Left forelimb (tissue), 1 donor: ENCODE measurements at regions not wholly inside any gene's neighbourhood (a gene's known extent, or its start where the extent isn't known, plus 50 kb on each side); places are given as distances from the start of the nearest gene placed in this dataset.

ENCODE experiments used
- DNase-seq: peaks from one replicate; pipeline ENCODE4 v3.0.0-alpha.2; 2018; ENCODE audit warnings: low spot score

DNA sequence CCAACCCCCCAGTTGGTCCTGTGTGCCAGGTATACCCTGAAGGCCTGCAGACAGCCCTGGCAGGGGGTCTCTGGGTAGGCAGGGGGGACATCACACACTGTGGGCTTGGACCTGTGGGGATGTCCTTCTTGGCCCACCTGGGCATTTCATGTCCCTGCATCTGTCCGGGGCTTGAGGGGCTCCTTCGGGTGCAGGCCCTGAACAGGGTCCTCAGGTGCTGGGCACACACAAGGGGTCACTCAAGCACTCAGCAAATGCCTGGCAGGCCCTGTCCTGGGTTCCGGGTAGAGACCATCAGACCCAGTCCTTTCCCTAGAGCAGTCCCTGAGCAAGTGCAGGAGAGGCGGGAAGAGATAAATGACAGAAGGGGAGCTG, 70.5 kb upstream of the WNT11 start:
- DNase-seq: no peak

DNA sequence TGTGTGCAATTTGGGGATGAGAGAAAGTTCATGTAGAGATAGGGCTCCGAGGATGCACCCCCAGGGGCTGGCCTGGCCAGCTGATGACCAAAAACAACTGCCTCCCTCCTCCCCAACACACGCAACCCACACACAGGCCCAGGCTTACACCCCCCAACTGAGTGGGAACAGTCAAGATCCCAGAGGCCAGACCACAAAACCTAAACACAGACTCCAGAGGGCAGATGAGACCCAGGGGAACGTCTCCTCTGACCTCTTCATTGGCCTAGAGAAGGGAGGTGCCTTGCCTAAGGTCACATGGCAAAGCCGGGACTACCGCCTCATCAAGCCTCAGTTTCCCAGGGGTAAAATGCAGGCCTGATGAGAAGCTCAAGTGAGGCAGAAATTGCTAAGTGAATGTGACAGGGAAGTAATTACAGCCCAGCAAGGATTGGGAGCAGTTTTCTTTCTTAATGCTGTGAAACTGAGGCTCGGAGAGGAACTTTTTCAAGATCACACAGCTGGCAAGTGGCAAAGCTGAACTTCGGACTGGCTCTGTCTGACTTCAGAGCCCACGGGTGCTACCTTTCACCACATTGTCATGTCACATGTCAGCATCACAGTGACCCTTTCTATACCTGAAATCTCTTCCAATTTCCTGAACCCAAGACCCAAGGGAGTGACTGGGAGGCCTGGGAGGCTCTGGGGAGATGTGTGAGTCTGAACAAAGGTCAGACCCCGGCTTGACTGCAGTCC, 69.9 kb upstream of the WNT11 start:
- DNase-seq: no peak

DNA sequence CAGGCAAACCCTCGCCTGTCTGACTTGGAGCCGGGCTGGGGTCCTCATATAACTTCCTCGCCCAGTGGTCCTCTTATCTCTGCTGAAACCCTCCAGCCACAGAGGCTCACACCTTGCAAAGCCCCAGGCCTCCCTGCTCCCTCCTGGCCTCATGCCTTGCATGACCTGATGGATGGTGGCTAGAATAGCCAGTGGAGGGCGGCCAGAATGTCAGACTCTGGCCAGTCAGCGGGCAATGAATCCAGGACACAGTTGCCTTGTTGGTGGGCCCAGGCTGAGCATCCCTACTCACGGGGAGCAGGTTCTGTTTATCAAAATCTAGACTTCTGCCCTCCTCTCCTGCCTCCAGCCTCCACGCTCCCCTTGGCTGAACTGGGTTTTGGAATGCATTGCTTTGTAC, 69.1 kb upstream of the WNT11 start:
- no peak for DNase-seq

DNA sequence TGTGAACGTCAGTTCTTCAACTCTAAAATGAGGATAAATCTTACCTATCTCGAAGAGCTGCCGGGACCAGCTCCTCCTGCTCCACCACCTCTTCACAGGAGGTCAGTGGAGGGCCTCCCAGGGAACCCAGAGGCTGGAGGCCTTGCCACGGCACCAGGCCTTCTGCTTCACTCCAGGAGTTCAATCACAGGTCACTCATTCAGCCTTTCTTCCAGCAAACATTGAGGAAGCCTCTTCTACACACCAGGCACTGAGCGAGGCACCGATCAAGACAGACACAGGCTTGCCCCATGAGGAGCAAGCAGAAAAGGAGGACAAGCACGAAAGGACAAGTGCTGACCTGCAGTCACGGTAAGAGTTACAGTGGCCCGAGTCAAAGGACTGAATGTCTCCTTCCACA, 64.8 kb upstream of the WNT11 start:
- DNase-seq: no peak

DNA sequence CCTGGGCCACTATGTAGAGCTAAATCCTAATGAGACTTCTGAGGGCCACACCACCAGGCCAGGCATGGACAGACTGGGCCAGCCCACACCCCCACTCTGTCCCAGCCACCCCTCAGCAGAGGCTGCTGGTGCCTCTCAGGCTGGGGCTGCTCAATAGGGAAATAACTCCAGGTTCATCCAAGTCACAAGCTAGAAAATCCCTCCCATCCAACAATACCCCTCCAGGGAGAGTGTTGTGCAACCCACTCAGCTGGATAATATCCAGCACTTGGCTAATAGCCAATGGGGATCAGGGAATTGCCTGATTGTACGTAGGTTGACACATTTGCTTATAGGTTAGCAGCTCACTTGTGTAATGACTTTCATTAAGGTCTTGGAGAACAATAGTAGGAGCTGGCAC, 64.1 kb upstream of the WNT11 start:
- DNase-seq: no peak

DNA sequence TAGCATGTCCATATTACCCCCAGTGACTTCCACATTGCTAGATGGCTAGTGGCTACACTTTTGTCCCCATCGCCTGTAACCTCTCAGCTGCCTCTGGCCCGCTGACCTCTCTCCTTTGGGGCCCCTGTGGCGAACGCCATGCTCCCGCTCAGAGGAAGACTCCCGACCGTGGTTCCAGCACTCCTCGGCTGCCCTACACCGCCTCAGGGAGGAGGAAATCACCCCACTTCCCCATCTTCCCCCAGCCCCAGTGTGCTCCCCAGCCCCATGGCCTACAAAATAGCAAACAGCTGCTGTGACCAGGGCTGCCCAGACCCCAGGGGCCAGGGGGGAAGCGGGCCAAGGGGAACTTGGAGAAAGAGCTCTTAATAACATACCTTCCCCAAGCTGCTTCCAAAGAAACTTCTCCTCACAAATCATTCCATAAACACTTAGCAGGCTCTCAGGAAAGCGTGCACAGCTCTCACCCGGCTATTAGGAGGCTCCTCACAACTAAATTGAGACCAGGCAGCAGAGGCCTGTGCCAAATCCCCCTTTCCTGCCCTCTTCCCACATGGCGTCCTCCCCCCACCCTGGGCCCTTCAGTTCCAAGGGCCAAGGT, 63.5 kb upstream of the WNT11 start:
- peak; percentile 84 for DNase-seq

DNA sequence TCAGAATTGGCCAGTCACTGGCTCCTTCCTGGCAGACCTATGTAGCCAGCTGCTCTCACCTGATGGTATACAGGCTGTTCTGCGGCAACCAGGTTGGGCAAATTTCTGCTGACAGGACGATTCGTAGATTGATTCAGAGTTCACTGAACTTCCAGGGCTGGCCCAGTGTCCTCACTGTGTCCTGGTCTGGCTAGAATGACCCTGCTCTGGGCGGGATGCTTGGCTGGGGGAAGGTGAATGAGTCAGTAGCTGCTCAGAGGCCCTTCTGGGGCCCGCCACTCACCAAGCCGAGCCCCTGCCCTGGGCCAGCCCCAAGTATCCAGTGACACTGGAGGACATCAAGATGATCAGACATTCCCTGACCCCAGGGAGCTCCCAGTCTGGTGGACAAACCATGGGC, 62.9 kb upstream of the WNT11 start:
- DNase-seq: no peak

DNA sequence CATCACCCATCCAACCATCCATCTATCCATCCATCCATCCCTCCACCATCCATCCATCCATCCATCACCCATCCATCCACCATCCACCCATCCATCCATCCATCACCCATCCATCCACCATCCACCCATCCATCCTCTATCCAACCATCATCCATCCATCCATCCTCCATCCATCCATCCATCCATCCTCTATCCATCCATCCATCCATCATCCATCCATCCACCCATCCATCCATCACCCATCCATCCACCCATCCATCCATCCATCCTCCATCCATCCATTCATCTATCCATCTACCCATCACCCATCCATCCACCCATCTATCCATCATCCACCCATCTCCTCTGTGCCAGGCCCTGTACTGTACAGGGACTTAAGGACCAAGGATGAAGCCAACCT, 62.2 kb upstream of the WNT11 start:
- no peak for DNase-seq

DNA sequence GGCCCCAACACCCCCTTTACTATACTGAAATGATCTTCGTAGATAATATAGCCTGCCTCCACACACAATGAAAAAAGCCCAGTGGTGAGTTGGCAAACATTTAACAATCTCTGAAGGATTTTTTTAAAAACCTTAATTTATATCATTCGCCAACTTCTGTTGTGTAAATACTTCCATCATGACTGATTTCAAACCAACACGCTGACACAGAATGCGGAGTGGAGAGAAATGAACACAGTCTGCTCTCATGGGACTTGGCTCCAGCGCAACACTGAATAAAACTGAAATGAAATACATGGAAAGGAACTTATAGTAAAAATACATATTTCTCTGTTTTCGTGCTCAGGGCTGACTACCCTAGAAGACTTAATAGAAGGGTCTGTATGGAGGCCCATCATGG, 61.3 kb upstream of the WNT11 start:
- no peak for DNase-seq

DNA sequence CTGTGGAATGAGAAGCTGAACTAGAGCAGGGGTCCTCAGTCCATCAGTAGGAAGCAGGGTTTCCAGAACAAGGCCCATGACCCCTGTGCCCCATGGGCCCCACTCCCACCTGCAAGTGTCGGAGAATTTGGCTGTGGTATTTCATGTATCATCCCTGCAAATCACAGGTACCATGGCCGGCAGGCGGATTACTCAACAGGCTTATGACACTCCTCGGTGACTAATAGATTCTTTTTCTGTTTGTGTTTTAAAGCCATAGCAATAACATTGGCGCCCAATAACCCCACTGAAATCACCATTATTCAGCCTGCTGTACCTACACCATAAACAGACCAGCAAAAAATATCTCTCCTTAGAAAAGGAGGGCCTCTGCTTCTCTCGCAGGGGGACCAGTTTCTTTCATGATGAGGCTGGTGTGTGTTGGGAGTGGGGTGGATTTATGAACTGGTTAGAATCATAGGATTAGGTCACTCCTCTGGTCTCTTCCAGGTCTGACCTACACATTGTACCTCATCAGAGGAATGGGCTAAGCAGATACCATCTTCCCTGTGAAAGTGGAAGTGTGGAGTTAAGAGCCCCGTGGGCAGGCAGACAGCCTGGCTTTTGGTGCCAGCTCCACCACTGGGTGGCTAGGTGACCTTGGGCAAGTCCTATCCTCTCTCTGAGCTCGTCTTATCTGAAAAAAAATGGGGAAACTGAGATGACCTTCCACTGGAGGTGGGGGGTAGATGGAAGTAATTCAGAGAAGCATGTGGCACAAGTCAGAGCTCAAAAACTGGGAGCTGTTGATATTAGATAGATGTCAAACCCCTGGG, 60.2 kb upstream of the WNT11 start:
- DNase-seq: no peak

DNA sequence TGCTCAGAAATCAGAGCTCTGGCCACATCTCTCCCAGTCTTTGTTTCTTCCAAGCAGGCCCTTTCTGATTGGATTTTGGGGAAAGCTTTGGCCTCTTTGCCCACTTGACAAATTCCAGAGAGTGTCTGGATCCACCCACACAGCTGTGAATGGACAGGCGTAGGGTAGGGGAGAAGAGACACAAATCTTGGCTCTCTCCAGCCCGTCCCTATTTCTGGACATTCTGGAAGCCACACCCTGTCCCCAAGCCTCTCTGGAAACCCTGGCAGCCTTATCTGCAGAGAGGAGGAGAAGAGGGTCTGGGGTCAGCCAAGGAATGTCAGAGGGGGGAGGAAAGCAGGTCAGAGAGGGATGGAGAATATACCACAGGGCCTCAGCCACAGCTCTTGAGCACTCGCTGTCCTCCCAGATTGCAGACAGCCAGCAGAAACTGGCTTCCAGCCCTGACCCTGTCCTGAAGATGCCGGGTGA, 59.5 kb upstream of the WNT11 start:
- DNase-seq: no peak

DNA sequence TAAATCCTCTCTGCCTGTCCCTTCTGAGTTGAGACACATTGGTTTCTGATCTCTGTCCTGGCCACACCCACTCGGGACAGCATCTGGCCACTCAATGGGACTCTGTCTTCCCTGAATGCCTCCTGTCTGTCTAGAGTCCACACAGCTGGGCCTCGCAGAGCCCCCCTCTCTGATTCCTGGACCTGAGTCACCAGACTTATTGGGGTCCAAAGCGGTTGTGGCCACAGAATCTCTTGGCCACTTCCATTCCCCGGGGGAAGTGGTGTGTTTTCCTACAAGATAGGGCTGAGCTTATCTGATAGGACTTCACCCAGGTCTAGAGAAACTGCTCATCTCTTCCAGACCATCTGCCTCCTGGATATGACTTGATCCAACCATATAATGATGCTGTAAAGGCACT, 57.4 kb upstream of the WNT11 start:
- DNase-seq: no peak

DNA sequence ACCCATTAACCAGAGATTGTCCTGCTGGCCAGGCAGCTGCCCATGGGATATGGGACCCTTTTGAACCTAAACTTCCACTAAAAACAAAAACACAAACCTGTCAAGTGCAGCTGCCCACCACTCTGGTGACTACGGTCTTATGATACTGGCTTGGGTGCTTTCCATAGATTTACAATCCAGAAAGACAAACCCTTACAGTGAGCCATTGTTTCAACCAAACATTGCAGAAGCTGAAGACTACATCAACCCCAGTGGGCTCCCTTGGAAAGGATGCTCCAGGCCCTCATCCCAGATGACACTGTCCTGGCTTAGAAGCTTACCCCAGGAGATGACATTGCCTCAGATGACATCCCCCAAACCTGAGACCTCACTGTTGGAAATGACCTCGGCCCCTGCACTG, 56.9 kb upstream of the WNT11 start:
- DNase-seq: no peak

DNA sequence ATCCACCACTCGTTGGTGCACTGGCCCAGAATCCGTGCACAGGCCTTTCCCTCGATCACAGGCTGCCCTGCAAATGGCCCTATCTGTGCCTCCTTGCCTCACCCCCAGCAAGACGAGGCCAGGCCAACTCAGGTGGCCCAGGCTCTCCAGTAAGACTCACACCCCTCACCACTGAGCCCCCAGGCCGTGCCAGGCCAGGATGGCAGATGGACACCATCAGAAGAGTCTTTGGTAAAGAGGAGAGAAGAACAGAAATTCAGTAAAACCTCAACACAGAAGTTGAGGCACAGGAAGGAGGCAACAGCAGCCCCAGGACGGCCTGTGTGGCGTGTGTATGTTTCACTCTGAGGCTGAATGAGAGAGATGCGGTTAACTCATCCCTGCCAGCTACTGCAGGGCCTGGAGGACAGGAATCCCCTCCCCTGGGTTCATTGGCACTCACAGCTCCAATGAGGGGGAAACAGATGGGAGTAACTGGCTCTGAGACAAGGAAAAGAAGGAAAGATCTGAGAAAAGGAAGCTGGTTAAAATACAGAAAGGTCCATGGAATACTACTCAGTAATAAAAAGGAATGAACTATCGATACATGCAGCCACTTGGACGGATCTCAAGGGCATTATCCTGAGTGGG, 54.1 kb upstream of the WNT11 start:
- DNase-seq: no peak

DNA sequence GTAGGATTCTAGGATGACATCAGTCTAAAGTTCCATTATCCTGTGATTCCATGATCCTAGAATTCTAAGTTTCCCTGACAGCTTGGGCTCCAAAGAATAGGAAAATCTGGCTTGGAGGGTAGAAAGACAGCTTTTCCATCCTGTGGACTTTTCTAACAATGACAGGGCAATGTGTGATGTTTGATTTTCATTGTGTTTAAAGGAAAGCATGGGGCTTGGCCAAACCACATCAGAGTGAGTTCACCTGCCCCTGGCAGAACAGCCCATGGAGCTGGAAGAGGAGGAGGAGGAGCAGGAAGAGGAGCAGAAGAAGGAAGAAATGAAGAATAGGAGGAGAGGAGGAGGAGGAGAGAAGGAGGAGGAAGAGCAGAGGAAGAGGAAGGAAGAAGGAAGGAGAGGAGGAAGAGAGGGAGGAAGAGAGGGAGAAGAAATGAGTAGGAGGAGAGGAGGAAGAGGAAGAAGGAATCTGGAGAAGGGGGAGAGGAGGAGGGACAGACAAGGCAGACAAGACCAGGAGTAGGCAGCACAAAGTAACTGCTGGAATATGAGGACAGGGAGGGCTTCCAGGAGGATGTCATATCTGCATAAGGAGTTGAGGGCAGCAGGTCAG, 53.1 kb upstream of the WNT11 start:
- DNase-seq: no peak

DNA sequence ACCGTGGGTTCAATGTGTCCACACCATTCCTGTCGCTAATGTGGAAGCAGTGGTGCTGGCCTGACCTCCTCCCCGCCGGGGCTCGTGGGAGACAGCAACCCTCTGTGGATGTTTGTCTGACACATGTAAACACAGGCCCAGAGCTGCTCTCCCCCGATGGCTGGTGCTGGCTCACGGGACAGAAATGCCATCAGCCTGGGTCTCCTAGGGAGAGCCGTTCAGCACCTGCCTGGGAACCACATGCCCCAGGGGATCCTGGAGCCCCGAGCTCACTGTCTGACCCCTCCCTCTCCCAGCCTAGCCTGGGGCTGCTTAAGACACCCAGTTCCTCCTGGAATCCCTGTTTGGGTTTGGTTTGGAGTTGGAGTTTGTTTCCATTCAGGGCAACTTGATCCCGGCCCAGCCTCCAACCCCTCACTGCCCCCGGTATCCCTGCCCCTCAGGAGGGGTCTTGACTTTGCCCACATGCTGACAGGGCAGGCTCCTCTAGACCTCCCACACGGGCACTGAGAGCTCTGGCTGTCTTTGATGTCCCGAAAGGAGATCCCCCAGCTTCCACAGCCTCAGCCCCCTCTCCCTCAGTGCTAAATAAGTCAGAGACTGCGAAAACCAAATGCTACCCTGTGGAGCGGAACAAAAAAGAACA, 50.9 kb upstream of the WNT11 start:
- DNase-seq: no peak

DNA sequence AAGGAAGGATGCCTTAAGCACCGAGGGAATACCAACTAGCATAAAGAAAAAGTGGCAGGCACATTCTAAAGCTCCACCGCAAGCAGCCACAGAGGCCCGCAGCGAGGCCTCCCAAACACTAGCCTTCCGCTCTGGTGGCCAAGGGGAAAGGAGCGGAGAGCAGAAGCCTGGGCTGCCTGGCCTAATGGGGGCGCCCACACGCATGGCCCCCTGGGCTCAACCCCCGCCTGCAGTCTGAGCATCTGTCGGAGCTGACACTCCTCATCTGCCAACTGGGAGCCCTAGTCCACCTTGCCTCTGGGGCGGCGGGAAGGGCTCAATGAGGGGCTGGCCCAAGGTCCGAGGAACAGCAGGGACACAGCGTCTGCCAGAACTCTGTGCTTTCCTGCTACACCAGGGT, 50.1 kb upstream of the WNT11 start:
- DNase-seq: no peak
